HEK293 (cell line): ENCODE measurements at regions not wholly inside any gene's neighbourhood (a gene's known extent, or its start where the extent isn't known, plus 50 kb on each side); places are given as distances from the start of the nearest gene placed in this dataset.

Experiments used
- CTCF ChIA-PET: fragments of 350-600 bp; formaldehyde crosslinking; extraction: SDS; loops from one replicate; lab custom pipeline; 2021; ENCODE audit warnings: antibody characterized with exemption; lab: Yijun Ruan, JAX
- POLR2A ChIA-PET: fragments of 300-600 bp; formaldehyde crosslinking; extraction: SDS; loops from one replicate; lab custom pipeline; 2020; ENCODE audit warnings: antibody characterized with exemption, inconsistent platforms; lab: Yijun Ruan, JAX
- H3K27ac ChIP-seq: fragments of 200-500 bp; sonication (Bioruptor generic); 2 replicates; pipeline ENCODE4 v1.5.1; 2014; ENCODE audit warnings: low read depth, low read length, control low read depth, inconsistent platforms; ENCODE audit errors: extremely low read depth
- H3K36me3 ChIP-seq, 2 experiments: fragments of 200-500 bp in 1 of 2; sonication (Bioruptor generic) in 1 of 2; 1 replicate in 1 of 2; 2 replicates in 1 of 2; pipeline ENCODE4 v1.5.1; 2014 to 2017; ENCODE audit warnings: inconsistent platforms in 2 of 2, low read length in 2 of 2; ENCODE audit not compliant: control insufficient read depth in 2 of 2, insufficient read depth in 1 of 2
- H3K4me1 ChIP-seq: fragments of 200-500 bp; sonication (Bioruptor generic); 2 replicates; pipeline ENCODE4 v1.5.1; 2014; ENCODE audit warnings: mild to moderate bottlenecking, low read length, inconsistent platforms; ENCODE audit not compliant: control insufficient read depth, insufficient read depth
- H3K4me3 ChIP-seq: 2 replicates; pipeline ENCODE4 v1.5.1; 2011; ENCODE audit warnings: low read depth, mild to moderate bottlenecking, control low read depth, low read length, moderate library complexity
- H3K9me3 ChIP-seq: fragments of 200-500 bp; sonication (Bioruptor generic); 2 replicates; pipeline ENCODE4 v1.5.1; 2014; ENCODE audit warnings: low read depth, low read length, inconsistent platforms; ENCODE audit not compliant: control insufficient read depth, insufficient read depth
- GLIS1 ChIP-seq: fragments of 450-650 bp; formaldehyde crosslinking; IDR thresholded peaks from 2 replicates; pipeline ENCODE4 v1.5.1; 2016; ENCODE audit warnings: missing biosample characterization, missing genetic modification characterization
- MEIS1 ChIP-seq: sonication (generic); formaldehyde crosslinking; IDR thresholded peaks from 2 replicates; pipeline ENCODE4 v1.8.1; 2022; ENCODE audit warnings: missing genetic modification reagents, mild to moderate bottlenecking, borderline replicate concordance
- OVOL3 ChIP-seq: fragments of 450-650 bp; formaldehyde crosslinking; IDR thresholded peaks from 2 replicates; pipeline ENCODE4 v1.5.1; 2016; ENCODE audit warnings: missing biosample characterization, missing genetic modification characterization
- YY1 ChIP-seq: fragments of 450-650 bp; formaldehyde crosslinking; IDR thresholded peaks from 2 replicates; pipeline ENCODE4 v1.5.1; 2018; ENCODE audit warnings: missing biosample characterization, missing genetic modification characterization
- YY2 ChIP-seq: fragments of 450-650 bp; formaldehyde crosslinking; IDR thresholded peaks from 2 replicates; pipeline ENCODE4 v1.5.1; 2016; ENCODE audit warnings: missing biosample characterization, missing genetic modification characterization
- ZBTB8A ChIP-seq: fragments of 450-650 bp; formaldehyde crosslinking; IDR thresholded peaks from 2 replicates; pipeline ENCODE4 v1.5.1; 2016; ENCODE audit warnings: missing biosample characterization, missing genetic modification characterization
- ZNF114 ChIP-seq: fragments of 450-650 bp; formaldehyde crosslinking; IDR thresholded peaks from 2 replicates; pipeline ENCODE4 v1.5.0; 2017; ENCODE audit warnings: missing biosample characterization, missing genetic modification characterization
- ZNF121 ChIP-seq: fragments of 450-650 bp; formaldehyde crosslinking; IDR thresholded peaks from 2 replicates; pipeline ENCODE4 v1.5.1; 2016; ENCODE audit warnings: missing biosample characterization, missing genetic modification characterization
- ZNF133 ChIP-seq: fragments of 450-650 bp; formaldehyde crosslinking; IDR thresholded peaks from 2 replicates; pipeline ENCODE4 v1.5.1; 2016; ENCODE audit warnings: missing biosample characterization, missing genetic modification characterization
- ZNF140 ChIP-seq: fragments of 450-650 bp; formaldehyde crosslinking; IDR thresholded peaks from 2 replicates; pipeline ENCODE4 v1.5.1; 2016; ENCODE audit warnings: missing biosample characterization, missing genetic modification characterization
- ZNF146 ChIP-seq: fragments of 450-650 bp; formaldehyde crosslinking; IDR thresholded peaks from 2 replicates; pipeline ENCODE4 v1.5.1; 2016; ENCODE audit warnings: missing biosample characterization, missing genetic modification characterization
- ZNF169 ChIP-seq: fragments of 450-650 bp; formaldehyde crosslinking; IDR thresholded peaks from 2 replicates; pipeline ENCODE4 v1.5.1; 2016; ENCODE audit warnings: missing biosample characterization, missing genetic modification characterization
- ZNF223 ChIP-seq: fragments of 450-650 bp; formaldehyde crosslinking; IDR thresholded peaks from 2 replicates; pipeline ENCODE4 v1.5.1; 2016; ENCODE audit warnings: missing biosample characterization, missing genetic modification characterization
- ZNF366 ChIP-seq: fragments of 450-650 bp; formaldehyde crosslinking; conservative IDR thresholded peaks from 2 replicates; pipeline ENCODE4 v1.5.1; 2016; ENCODE audit warnings: missing biosample characterization, missing genetic modification characterization
- ZNF37A ChIP-seq: fragments of 450-650 bp; IDR thresholded peaks from 2 replicates; pipeline ENCODE4 v1.5.1; 2018; ENCODE audit warnings: missing biosample characterization, missing genetic modification characterization
- ZNF473 ChIP-seq: fragments of 450-650 bp; formaldehyde crosslinking; IDR thresholded peaks from 2 replicates; pipeline ENCODE4 v1.5.1; 2017; ENCODE audit warnings: missing biosample characterization, missing genetic modification characterization
- ZNF658 ChIP-seq: fragments of 450-650 bp; formaldehyde crosslinking; IDR thresholded peaks from 2 replicates; pipeline ENCODE4; 2016; ENCODE audit warnings: missing biosample characterization, missing genetic modification characterization
- ZNF664 ChIP-seq: fragments of 450-650 bp; formaldehyde crosslinking; IDR thresholded peaks from 2 replicates; pipeline ENCODE4 v1.5.1; 2016; ENCODE audit warnings: missing biosample characterization, missing genetic modification characterization
- ZNF701 ChIP-seq: fragments of 450-650 bp; formaldehyde crosslinking; IDR thresholded peaks from 2 replicates; pipeline ENCODE4 v1.5.1; 2016; ENCODE audit warnings: missing biosample characterization, missing genetic modification characterization
- ZNF704 ChIP-seq: fragments of 450-650 bp; formaldehyde crosslinking; IDR thresholded peaks from 2 replicates; pipeline ENCODE4 v1.5.1; 2016; ENCODE audit warnings: missing biosample characterization, missing genetic modification characterization
- ZNF707 ChIP-seq: fragments of 450-650 bp; formaldehyde crosslinking; IDR thresholded peaks from 2 replicates; pipeline ENCODE4 v1.5.1; 2016; ENCODE audit warnings: missing biosample characterization, missing genetic modification characterization
- ZNF747 ChIP-seq: fragments of 450-650 bp; formaldehyde crosslinking; IDR thresholded peaks from 2 replicates; pipeline ENCODE4 v1.5.1; 2016; ENCODE audit warnings: missing biosample characterization, missing genetic modification characterization
- ZNF777 ChIP-seq: fragments of 450-650 bp; formaldehyde crosslinking; IDR thresholded peaks from 2 replicates; pipeline ENCODE4 v1.5.1; 2017; ENCODE audit warnings: missing biosample characterization, missing genetic modification characterization, borderline replicate concordance
- ZNF792 ChIP-seq: fragments of 450-650 bp; formaldehyde crosslinking; IDR thresholded peaks from 2 replicates; pipeline ENCODE4 v1.5.1; 2016; ENCODE audit warnings: missing biosample characterization, missing genetic modification characterization
- ZSCAN23 ChIP-seq: fragments of 450-650 bp; formaldehyde crosslinking; IDR thresholded peaks from 2 replicates; pipeline ENCODE4 v1.5.1; 2016; ENCODE audit warnings: missing biosample characterization, missing genetic modification characterization
- ZSCAN30 ChIP-seq: fragments of 450-650 bp; IDR thresholded peaks from 2 replicates; pipeline ENCODE4 v1.5.1; 2018; ENCODE audit warnings: missing biosample characterization, mild to moderate bottlenecking, missing genetic modification characterization, moderate library complexity
- ZSCAN4 ChIP-seq: fragments of 450-650 bp; formaldehyde crosslinking; IDR thresholded peaks from 2 replicates; pipeline ENCODE4 v1.5.1; 2017; ENCODE audit warnings: missing biosample characterization, missing genetic modification characterization
- ZXDB ChIP-seq: fragments of 450-650 bp; formaldehyde crosslinking; IDR thresholded peaks from 2 replicates; pipeline ENCODE4 v1.5.1; 2016; ENCODE audit warnings: missing biosample characterization, missing genetic modification characterization
- TF ChIP-seq, protein P1 (sequence below): fragments of 450-650 bp; IDR thresholded peaks from 2 replicates; pipeline ENCODE4 v1.5.1; 2018; ENCODE audit warnings: missing biosample characterization, missing genetic modification characterization
- TF ChIP-seq, protein P2 (sequence below): fragments of 450-650 bp; formaldehyde crosslinking; IDR thresholded peaks from 2 replicates; pipeline ENCODE4 v1.5.1; 2016; ENCODE audit warnings: missing biosample characterization, missing genetic modification characterization
- TF ChIP-seq, protein P3 (sequence below): fragments of 450-650 bp; formaldehyde crosslinking; IDR thresholded peaks from 2 replicates; pipeline ENCODE4 v1.5.1; 2016; ENCODE audit warnings: missing biosample characterization, missing genetic modification characterization

- TF ChIP-seq ZNF37A (tag by site-specific recombination) (no peak), ZNF146 (no peak), YY1 (tag by site-specific recombination) (no peak), ZNF133 (no peak), ZNF114 (tag by site-specific recombination) (no peak), ZNF473 (tag by site-specific recombination) (no peak), ZNF223 (tag by site-specific recombination) (no peak), YY2 (tag by site-specific recombination) (no peak), ZNF121 (tag by site-specific recombination) (no peak), ZNF707 (no peak), ZNF701 (tag by site-specific recombination) (no peak)
- TF ChIP-seq, protein P1, sequence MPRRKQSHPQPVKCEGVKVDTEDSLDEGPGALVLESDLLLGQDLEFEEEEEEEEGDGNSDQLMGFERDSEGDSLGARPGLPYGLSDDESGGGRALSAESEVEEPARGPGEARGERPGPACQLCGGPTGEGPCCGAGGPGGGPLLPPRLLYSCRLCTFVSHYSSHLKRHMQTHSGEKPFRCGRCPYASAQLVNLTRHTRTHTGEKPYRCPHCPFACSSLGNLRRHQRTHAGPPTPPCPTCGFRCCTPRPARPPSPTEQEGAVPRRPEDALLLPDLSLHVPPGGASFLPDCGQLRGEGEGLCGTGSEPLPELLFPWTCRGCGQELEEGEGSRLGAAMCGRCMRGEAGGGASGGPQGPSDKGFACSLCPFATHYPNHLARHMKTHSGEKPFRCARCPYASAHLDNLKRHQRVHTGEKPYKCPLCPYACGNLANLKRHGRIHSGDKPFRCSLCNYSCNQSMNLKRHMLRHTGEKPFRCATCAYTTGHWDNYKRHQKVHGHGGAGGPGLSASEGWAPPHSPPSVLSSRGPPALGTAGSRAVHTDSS (tag by site-specific recombination), result no peak
- TF ChIP-seq, protein P2, sequence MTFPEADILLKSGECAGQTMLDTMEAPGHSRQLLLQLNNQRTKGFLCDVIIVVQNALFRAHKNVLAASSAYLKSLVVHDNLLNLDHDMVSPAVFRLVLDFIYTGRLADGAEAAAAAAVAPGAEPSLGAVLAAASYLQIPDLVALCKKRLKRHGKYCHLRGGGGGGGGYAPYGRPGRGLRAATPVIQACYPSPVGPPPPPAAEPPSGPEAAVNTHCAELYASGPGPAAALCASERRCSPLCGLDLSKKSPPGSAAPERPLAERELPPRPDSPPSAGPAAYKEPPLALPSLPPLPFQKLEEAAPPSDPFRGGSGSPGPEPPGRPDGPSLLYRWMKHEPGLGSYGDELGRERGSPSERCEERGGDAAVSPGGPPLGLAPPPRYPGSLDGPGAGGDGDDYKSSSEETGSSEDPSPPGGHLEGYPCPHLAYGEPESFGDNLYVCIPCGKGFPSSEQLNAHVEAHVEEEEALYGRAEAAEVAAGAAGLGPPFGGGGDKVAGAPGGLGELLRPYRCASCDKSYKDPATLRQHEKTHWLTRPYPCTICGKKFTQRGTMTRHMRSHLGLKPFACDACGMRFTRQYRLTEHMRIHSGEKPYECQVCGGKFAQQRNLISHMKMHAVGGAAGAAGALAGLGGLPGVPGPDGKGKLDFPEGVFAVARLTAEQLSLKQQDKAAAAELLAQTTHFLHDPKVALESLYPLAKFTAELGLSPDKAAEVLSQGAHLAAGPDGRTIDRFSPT (tag by site-specific recombination), result no peak
- TF ChIP-seq, protein P3, sequence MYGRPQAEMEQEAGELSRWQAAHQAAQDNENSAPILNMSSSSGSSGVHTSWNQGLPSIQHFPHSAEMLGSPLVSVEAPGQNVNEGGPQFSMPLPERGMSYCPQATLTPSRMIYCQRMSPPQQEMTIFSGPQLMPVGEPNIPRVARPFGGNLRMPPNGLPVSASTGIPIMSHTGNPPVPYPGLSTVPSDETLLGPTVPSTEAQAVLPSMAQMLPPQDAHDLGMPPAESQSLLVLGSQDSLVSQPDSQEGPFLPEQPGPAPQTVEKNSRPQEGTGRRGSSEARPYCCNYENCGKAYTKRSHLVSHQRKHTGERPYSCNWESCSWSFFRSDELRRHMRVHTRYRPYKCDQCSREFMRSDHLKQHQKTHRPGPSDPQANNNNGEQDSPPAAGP, result no peak
- TF ChIP-seq, all 188 proteins: peak for 0
Observed at GRCh38 chr1:177746155-177746554, 223.7 kb downstream of the SEC16B start (continued).

- Histone ChIP-seq H3K9me3 (no peaks in the 10 kb centered on the region), H3K27ac (no peak overlapping the region), H3K4me3 (no peak overlapping the region), H3K36me3 (no peaks in the 10 kb centered on the region), H3K4me1 (no peaks in the 10 kb centered on the region)
- TF ChIP-seq ZNF747 (no peak), ZNF777 (tag by site-specific recombination) (no peak), ZSCAN4 (no peak), ZNF792 (no peak), ZNF664 (tag by site-specific recombination) (no peak), ZNF140 (tag by site-specific recombination) (no peak), GLIS1 (tag by site-specific recombination) (no peak), ZNF473 (tag by site-specific recombination) (no peak), ZBTB8A (tag by site-specific recombination) (no peak), ZSCAN23 (tag by site-specific recombination) (no peak), ZNF658 (tag by site-specific recombination) (no peak), OVOL3 (no peak), ZNF366 (tag by site-specific recombination) (no peak), ZNF704 (tag by site-specific recombination) (no peak), ZSCAN30 (no peak), ZXDB (tag by site-specific recombination) (no peak), MEIS1 (CRISPR knock-in tag) (no peak), ZNF169 (no peak)
- TF ChIP-seq, protein P1 (tag by site-specific recombination), result no peak
- TF ChIP-seq, all 188 proteins: peak for 0
- ChIA-PET POLR2A (no interaction called here), CTCF (interaction anchor here (0.8 kb wide), 1 partner anchor 36 kb away, joined by 4 read pairs; no protein-coding TSS in a partner anchor)
Observed at GRCh38 chr1:177744906-177745305, 225.0 kb downstream of the SEC16B start.
